ENCODE measurements at regions not wholly inside any gene's neighbourhood (a gene's known extent, or its start where the extent isn't known, plus 50 kb on each side); places are given as distances from the start of the nearest gene placed in this dataset.
"Not testable (repeated sequence)": the region's sequence is repeated elsewhere in the genome, so short reads cannot be mapped to it uniquely, and the experiment has no call there.

DNA sequence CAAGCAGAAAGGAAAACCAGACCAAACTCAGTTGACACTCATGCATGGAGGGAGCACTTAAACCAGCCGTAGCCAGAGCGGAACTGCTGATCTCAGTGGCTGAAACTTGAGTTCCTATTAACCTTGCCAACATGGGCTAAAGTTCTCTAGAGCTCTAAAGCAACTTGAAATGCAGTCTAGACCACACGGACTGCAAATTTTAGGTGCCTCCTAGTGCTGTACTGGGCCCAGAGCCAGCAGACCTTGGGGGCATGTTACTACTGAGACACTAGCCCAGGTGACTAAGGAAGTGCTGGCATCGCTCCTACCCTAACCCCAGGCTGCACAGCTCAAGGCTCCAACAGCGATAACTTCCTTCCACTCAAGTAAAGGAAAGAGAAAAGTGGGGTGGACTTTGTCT is 236.5 kb downstream of the AKAIN1 start:
- TF ChIP-seq, protein P1, sequence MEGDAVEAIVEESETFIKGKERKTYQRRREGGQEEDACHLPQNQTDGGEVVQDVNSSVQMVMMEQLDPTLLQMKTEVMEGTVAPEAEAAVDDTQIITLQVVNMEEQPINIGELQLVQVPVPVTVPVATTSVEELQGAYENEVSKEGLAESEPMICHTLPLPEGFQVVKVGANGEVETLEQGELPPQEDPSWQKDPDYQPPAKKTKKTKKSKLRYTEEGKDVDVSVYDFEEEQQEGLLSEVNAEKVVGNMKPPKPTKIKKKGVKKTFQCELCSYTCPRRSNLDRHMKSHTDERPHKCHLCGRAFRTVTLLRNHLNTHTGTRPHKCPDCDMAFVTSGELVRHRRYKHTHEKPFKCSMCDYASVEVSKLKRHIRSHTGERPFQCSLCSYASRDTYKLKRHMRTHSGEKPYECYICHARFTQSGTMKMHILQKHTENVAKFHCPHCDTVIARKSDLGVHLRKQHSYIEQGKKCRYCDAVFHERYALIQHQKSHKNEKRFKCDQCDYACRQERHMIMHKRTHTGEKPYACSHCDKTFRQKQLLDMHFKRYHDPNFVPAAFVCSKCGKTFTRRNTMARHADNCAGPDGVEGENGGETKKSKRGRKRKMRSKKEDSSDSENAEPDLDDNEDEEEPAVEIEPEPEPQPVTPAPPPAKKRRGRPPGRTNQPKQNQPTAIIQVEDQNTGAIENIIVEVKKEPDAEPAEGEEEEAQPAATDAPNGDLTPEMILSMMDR (IDR thresholded peaks at IDR 0.05; ENCODE audit: low read depth, low read length), result no peak

DNA sequence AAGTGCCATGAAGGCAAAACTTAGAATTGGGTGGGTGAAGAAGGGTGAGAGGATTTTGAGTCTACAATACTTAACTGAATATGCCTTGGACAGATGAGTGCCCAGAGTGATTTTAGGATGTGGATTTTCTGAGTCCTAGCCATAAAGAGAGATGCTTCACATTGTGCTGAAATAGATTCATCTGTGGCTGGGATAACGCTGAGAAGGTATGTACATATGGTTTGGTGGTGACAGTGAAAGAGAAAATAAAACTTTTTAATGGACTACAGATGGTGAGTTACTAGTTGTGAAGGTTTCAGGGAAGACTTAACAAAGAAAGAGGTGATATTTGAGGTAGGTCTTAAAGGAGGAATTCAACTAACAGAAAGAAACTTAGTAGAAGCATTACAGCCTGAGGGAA is 265.8 kb downstream of the AKAIN1 start:
- H3K4me3 ChIP-seq (ENCODE audit: low read depth, low read length), result no peak overlapping the region

More for the DNA sequence above, 236.5 kb downstream of the AKAIN1 start:
- Histone ChIP-seq H3K27ac (ENCODE audit: low read depth, low read length) (no peak overlapping the region), H3K4me3 (ENCODE audit: low read depth, low read length) (no peak overlapping the region), H3K27me3 (ENCODE audit: control insufficient read depth, insufficient read depth, low read length) (no peaks in the 10 kb centered on the region), H3K9me3 (ENCODE audit: control insufficient read depth, insufficient read depth, low read length) (peaks cover 11% of the 10 kb centered on the region)
- ChIA-PET POLR2A (no interaction called here), CTCF (no interaction called here)
- DNase-seq (ENCODE audit: low read depth, low spot score), result no peak

DNA sequence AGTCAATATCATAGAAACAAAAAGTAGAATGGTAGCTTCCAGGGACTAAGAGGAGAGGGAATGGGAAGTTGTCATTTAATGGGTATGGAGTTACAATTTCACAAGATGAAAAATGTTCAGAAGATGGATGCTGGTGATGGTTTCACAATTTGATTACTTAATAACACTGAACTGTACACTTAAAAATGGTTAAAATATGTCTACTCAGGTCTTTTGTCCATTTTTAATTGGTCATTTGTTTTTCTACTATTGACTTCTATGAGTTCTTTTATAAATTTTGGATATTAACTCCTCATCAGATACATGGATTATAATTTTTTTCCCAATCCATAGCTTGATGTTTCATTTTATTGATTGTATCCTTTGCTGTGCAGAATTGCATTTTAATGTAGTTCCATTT is 275.5 kb downstream of the AKAIN1 start:
- H3K27me3 ChIP-seq (ENCODE audit: control insufficient read depth, insufficient read depth, low read length), result no peaks in the 10 kb centered on the region
- H3K4me3 ChIP-seq (ENCODE audit: low read depth, low read length), result no peak overlapping the region
- H3K27ac ChIP-seq (ENCODE audit: low read depth, low read length), result no peak overlapping the region
- ChIA-PET CTCF (no interaction called here), POLR2A (no interaction called here)
- TF ChIP-seq, protein P1 (IDR thresholded peaks at IDR 0.05; ENCODE audit: low read depth, low read length), result no peak
- DNase-seq (ENCODE audit: low read depth, low spot score), result no peak
- H3K9me3 ChIP-seq (ENCODE audit: control insufficient read depth, insufficient read depth, low read length), result peaks cover 6% of the 10 kb centered on the region; the same call in 1 of the 2 replicates

More for the DNA sequence above, 265.8 kb downstream of the AKAIN1 start:
- POLR2A ChIA-PET, result no interaction called here
- CTCF ChIA-PET, result no interaction called here
- no peak overlapping the region for H3K27ac ChIP-seq (ENCODE audit: low read depth, low read length)
- peaks cover 11% of the 10 kb centered on the region; the same call in 1 of the 2 replicates for H3K9me3 ChIP-seq (ENCODE audit: control insufficient read depth, insufficient read depth, low read length)
- TF ChIP-seq, protein P1 (IDR thresholded peaks at IDR 0.05; ENCODE audit: low read depth, low read length), result no peak
- DNase-seq (ENCODE audit: low read depth, low spot score), result no peak
- no peaks in the 10 kb centered on the region for H3K27me3 ChIP-seq (ENCODE audit: control insufficient read depth, insufficient read depth, low read length)

DNA sequence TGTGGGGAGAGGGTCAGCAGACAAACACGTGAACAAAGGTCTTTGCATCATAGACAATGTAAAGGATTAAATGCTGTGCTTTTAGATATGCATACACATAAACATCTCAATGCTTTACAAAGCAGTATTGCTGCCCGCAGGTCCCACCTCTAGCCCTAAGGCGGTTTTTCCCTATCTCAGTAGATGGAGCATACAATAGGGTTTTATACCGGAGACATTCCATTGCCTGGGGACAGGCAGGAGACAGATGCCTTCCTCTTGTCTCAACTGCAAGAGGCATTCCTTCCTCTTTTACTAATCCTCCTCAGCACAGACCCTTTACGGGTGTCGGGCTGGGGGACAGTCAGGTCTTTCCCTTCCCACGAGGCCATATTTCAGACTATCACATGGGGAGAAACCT is 279.5 kb downstream of the AKAIN1 start:
- H3K4me3 ChIP-seq (ENCODE audit: low read depth, low read length); CTCF ChIA-PET; H3K27me3 ChIP-seq (ENCODE audit: control insufficient read depth, insufficient read depth, low read length); H3K9me3 ChIP-seq (ENCODE audit: control insufficient read depth, insufficient read depth, low read length); DNase-seq (ENCODE audit: low read depth, low spot score); H3K27ac ChIP-seq (ENCODE audit: low read depth, low read length); POLR2A ChIA-PET: not testable (repeated sequence)

DNA sequence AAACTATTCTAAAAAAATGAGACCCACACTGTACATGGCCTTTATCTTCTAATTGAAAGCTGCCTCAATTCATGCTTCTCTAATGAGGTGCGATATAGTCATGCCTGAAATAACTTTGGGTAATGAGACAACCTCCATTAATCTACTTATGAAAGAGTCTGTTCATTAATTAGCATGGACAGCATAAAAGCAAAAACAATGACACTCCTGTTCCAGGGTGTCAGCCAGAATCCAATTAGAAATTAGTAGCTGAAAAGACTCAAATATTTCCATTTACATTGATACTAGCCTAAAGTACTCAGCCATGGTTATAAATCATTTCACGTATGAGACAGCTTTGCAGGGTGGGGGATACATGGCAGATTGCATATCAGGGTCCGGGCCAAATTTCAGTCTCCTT is 288.7 kb downstream of the AKAIN1 start:
- TF ChIP-seq, protein P1 (IDR thresholded peaks at IDR 0.05; ENCODE audit: low read depth, low read length), result no peak
- no peak for DNase-seq (ENCODE audit: low read depth, low spot score)
- CTCF ChIA-PET, result no interaction called here
- Histone ChIP-seq H3K27ac (ENCODE audit: low read depth, low read length) (no peak overlapping the region), H3K27me3 (ENCODE audit: control insufficient read depth, insufficient read depth, low read length) (no peaks in the 10 kb centered on the region), H3K9me3 (ENCODE audit: control insufficient read depth, insufficient read depth, low read length) (peaks cover 10% of the 10 kb centered on the region), H3K4me3 (ENCODE audit: low read depth, low read length) (no peak overlapping the region)
- POLR2A ChIA-PET, result no interaction called here

DNA sequence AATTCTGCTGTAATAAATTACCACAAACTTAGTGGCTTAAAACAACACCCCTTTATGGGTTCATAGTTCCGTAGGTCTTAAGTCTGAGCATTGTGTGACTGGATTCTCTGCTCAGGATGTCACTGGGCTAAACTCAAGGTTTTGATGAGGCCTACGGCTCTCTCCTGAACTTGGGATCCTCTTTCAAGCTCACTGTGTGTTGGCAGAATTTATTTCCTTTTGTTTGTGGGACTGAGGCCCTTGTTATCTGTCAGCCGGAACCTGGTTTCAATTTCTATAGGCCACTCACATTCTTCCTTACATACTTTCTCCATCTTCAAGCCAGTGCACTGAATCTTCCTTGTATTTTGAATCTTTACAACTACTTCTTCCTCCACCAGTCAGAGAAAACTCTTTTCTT is 290.2 kb downstream of the AKAIN1 start:
- TF ChIP-seq, protein P1 (IDR thresholded peaks at IDR 0.05; ENCODE audit: low read depth, low read length), result no peak
- ChIA-PET CTCF (no interaction called here), POLR2A (no interaction called here)
- no peak overlapping the region for H3K27ac ChIP-seq (ENCODE audit: low read depth, low read length)
- DNase-seq (ENCODE audit: low read depth, low spot score), result no peak
- H3K9me3 ChIP-seq (ENCODE audit: control insufficient read depth, insufficient read depth, low read length), result peaks cover 6% of the 10 kb centered on the region; the same call in 1 of the 2 replicates
- no peaks in the 10 kb centered on the region for H3K27me3 ChIP-seq (ENCODE audit: control insufficient read depth, insufficient read depth, low read length)
- H3K4me3 ChIP-seq (ENCODE audit: low read depth, low read length), result no peak overlapping the region
